Islet precursor cell (in vitro differentiated cells): ENCODE measurements at regions not wholly inside any gene's neighbourhood (a gene's known extent, or its start where the extent isn't known, plus 50 kb on each side); places are given as distances from the start of the nearest gene placed in this dataset.
"Not testable (repeated sequence)": the region's sequence is repeated elsewhere in the genome, so short reads cannot be mapped to it uniquely, and the experiment has no call there.

ENCODE experiments used
- DNase-seq: peaks from one replicate; pipeline ENCODE4 v3.0.0-alpha.2; 2018

GRCh38 chr7:65631236-65631635 is 241.6 kb upstream of the VKORC1L1 start:
- DNase-seq = not testable (repeated sequence)

- not testable (repeated sequence) for DNase-seq
Observed at GRCh38 chr7:65633587-65634404, 239.1 kb upstream of the VKORC1L1 start.

GRCh38 chr7:65638918-65639317 is 234.0 kb upstream of the VKORC1L1 start:
- not testable (repeated sequence) for DNase-seq

- not testable (repeated sequence) for DNase-seq
Observed at GRCh38 chr7:65639717-65640116, 233.2 kb upstream of the VKORC1L1 start.

- not testable (repeated sequence) for DNase-seq
Observed at GRCh38 chr7:65643498-65643897, 229.4 kb upstream of the VKORC1L1 start.

- not testable (repeated sequence) for DNase-seq
Observed at GRCh38 chr7:65647153-65647964, 225.5 kb upstream of the VKORC1L1 start.

GRCh38 chr7:65651174-65651573 is 221.7 kb upstream of the VKORC1L1 start:
- DNase-seq = not testable (repeated sequence)

- DNase-seq = not testable (repeated sequence)
Observed at GRCh38 chr7:65651826-65652592, 220.9 kb upstream of the VKORC1L1 start.

- not testable (repeated sequence) for DNase-seq
Observed at GRCh38 chr7:65652669-65653068, 220.2 kb upstream of the VKORC1L1 start.

- not testable (repeated sequence) for DNase-seq
Observed at GRCh38 chr7:65656494-65657188, 216.2 kb upstream of the VKORC1L1 start.

GRCh38 chr7:65683362-65683761 is 189.5 kb upstream of the VKORC1L1 start:
- not testable (repeated sequence) for DNase-seq

GRCh38 chr7:65699026-65699714 is 173.7 kb upstream of the VKORC1L1 start:
- not testable (repeated sequence) for DNase-seq

GRCh38 chr7:65699715-65700356 is 173.0 kb upstream of the VKORC1L1 start:
- DNase-seq = not testable (repeated sequence)

- DNase-seq = not testable (repeated sequence)
Observed at GRCh38 chr7:65719123-65719798, 153.6 kb upstream of the VKORC1L1 start.

- DNase-seq = peak; percentile 75
Observed at GRCh38 chr7:65722361-65722792, 150.5 kb upstream of the VKORC1L1 start.

GRCh38 chr7:65727182-65727581 is 145.7 kb upstream of the VKORC1L1 start:
- not testable (repeated sequence) for DNase-seq

- no peak for DNase-seq
Observed at GRCh38 chr7:65731129-65731528, 141.7 kb upstream of the VKORC1L1 start.

GRCh38 chr7:65731562-65732035 is 141.3 kb upstream of the VKORC1L1 start:
- DNase-seq = peak; percentile 94

GRCh38 chr7:65744406-65744805 is 128.5 kb upstream of the VKORC1L1 start:
- no peak for DNase-seq

GRCh38 chr7:65746398-65746669 is 126.5 kb upstream of the VKORC1L1 start:
- no peak for DNase-seq

GRCh38 chr7:65749039-65749438 is 123.8 kb upstream of the VKORC1L1 start:
- no peak for DNase-seq
